T-helper 1 cell treated with Interleukin-12 subunit alpha and Interleukin-12 subunit beta and Interleukin-4 antibody, amounts not matched to agents 30 μg/mL and 1 μg/mL, for 36 hours (primary cell): ENCODE measurements at regions not wholly inside any gene's neighbourhood (a gene's known extent, or its start where the extent isn't known, plus 50 kb on each side); places are given as distances from the start of the nearest gene placed in this dataset.

ENCODE experiments used
- H3K27ac Mint-ChIP-seq: one replicate; pipeline ENCODE4 v1.8.0; 2021; ENCODE audit warnings: mild to moderate bottlenecking, mixed read lengths
- H3K27me3 Mint-ChIP-seq: one replicate; pipeline ENCODE4 v1.8.0; 2021; ENCODE audit warnings: low read depth, mixed read lengths
- H3K36me3 Mint-ChIP-seq: one replicate; pipeline ENCODE4 v1.8.0; 2021; ENCODE audit warnings: low read depth, mixed read lengths
- H3K4me1 Mint-ChIP-seq: one replicate; pipeline ENCODE4 v1.8.0; 2021; ENCODE audit warnings: low read depth, mixed read lengths
- H3K4me3 Mint-ChIP-seq: one replicate; pipeline ENCODE4 v1.8.0; 2021; ENCODE audit warnings: mild to moderate bottlenecking, moderate library complexity, mixed read lengths
- H3K9me3 Mint-ChIP-seq: one replicate; pipeline ENCODE4 v1.8.0; 2021; ENCODE audit warnings: mixed read lengths

DNA sequence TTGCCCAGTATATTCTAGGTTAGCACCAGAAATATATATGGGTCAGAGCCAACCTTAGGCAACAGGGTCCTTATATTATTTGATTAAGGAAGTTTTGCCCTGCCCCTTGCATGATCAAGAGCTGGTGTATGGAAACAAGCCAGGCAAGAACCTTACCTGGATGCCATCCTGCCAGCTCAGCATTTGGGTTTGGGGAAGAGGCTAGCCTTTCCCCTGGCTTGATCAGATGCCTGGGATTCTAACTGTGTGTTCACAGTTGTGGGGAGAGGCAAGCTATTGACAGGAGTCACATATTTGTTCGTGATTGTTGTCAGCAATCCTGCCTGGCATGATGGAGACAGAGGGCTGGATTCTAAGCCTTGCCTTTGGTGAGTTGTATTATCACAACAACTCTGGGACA is 260.0 kb upstream of the DACH1 start:
- H3K36me3 Mint-ChIP-seq = no peaks in the 10 kb centered on the region
- no peaks in the 10 kb centered on the region for H3K27me3 Mint-ChIP-seq
- no peaks in the 10 kb centered on the region for H3K9me3 Mint-ChIP-seq
- no peak overlapping the region for H3K4me3 Mint-ChIP-seq
- H3K27ac Mint-ChIP-seq = no peak overlapping the region
- no peaks in the 10 kb centered on the region for H3K4me1 Mint-ChIP-seq

DNA sequence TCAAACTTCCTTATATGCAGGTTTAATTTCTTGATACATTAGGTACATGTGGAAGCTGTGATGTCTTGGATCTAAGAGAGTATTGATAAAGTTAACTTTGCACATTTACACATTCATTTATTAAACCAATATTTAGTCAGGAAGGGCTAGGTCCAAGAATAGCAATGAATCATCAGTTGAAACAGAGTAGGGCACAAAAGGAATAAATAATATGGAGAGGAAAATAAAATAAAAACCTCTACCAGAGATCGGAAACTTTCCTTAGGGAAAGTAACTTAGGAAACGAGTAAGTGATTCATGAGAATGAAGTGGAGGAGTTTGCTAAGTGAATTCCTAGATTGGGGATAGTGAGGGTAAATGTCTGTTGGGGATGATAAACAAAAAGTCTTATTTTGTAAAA is 259.4 kb upstream of the DACH1 start:
- Mint-ChIP-seq H3K9me3 (no peaks in the 10 kb centered on the region), H3K27me3 (no peaks in the 10 kb centered on the region), H3K4me3 (no peak overlapping the region), H3K27ac (no peak overlapping the region), H3K36me3 (no peaks in the 10 kb centered on the region), H3K4me1 (no peaks in the 10 kb centered on the region)

DNA sequence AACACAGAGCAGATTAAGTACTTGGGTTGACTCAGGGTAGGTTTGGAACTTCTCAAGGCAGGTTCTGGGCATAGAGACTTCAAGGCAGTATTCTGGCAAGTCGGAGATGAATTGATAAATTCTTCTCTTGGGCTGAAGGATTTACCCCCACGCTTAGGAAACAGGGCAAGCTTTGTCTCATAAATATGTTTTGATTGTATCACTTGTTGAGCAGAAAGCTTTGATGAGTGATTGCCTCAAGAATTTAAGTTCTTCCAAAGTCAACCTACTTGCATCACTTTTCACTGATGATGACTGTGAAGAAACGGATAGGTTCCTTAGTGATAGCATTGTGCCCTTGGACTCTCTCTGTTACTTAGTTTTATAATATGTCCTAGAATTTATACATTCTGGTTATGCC is 258.6 kb upstream of the DACH1 start:
- Mint-ChIP-seq H3K27ac (no peak overlapping the region), H3K36me3 (no peaks in the 10 kb centered on the region), H3K27me3 (no peaks in the 10 kb centered on the region), H3K4me1 (no peaks in the 10 kb centered on the region), H3K9me3 (no peaks in the 10 kb centered on the region), H3K4me3 (no peak overlapping the region)

DNA sequence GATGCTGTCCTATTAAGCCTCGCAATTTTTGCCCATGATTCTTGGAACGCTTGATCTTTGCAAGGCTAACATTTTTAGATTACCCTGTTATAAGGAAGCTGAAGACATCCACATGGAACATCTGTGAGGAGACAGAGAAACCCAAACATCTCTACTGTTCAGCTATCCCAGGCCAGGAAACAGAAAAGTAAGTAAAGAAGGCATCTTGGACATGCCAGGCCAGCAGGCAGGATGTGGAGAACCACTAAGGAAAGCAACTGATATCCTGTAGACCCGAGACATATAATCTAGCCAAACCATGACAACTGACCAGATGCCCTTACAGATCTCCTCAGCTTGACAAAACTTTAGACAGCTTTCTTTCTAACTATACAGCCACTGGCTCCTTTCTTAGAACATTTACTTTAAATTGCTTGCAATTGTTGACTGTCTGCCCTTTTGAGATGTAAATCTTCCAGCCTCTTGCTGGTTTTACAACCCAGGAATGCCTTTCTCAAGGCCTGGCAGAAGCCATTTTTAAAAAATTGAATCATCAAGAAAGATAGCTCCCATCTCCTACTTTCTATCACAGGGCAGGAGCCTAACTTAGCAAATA is 255.8 kb upstream of the DACH1 start:
- no peaks in the 10 kb centered on the region for H3K9me3 Mint-ChIP-seq
- no peaks in the 10 kb centered on the region for H3K36me3 Mint-ChIP-seq
- H3K4me1 Mint-ChIP-seq = no peaks in the 10 kb centered on the region
- no peaks in the 10 kb centered on the region for H3K27me3 Mint-ChIP-seq
- H3K4me3 Mint-ChIP-seq = no peak overlapping the region
- no peak overlapping the region for H3K27ac Mint-ChIP-seq

DNA sequence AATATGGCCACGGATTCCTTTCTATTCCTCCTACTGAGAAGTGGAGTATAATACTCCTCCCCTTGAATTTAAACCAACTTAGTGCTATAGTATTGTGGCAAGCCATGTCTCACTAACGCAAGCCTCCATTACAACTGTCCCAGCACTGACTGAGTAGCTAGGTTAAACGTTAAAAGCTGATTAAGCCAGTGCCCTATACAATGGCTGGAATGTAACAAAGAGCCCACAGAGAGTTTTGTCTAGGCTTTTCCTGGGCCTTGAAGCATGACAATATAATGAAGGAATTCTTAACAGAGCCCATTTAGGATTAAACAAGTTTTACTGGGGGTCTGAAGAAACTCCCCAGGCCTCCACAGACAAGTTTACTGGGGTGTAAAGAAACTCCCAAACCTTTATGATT is 254.5 kb upstream of the DACH1 start:
- Mint-ChIP-seq H3K4me1 (no peaks in the 10 kb centered on the region), H3K36me3 (no peaks in the 10 kb centered on the region), H3K4me3 (no peak overlapping the region), H3K9me3 (no peaks in the 10 kb centered on the region), H3K27ac (no peak overlapping the region), H3K27me3 (no peaks in the 10 kb centered on the region)

DNA sequence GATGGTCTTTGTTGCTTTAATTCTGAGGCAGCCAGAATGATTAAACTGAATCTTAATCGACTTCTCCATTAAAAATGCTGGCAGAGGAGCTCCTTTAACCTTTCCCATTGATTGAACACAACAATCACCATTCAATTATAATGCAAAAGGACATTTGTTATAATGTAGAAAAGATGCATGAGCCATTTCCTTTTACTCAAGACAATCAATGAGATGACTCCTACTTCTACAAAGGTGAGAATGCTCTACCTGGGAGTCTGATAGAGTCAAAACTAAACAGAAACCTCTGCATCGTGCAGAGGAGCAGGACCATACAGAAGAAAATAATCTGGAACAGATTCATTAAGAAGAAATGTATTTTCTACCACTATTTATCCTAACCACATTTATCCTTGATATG is 253.6 kb upstream of the DACH1 start:
- Mint-ChIP-seq H3K36me3 (no peaks in the 10 kb centered on the region), H3K27ac (no peak overlapping the region), H3K4me1 (no peaks in the 10 kb centered on the region), H3K27me3 (no peaks in the 10 kb centered on the region), H3K4me3 (no peak overlapping the region), H3K9me3 (no peaks in the 10 kb centered on the region)

DNA sequence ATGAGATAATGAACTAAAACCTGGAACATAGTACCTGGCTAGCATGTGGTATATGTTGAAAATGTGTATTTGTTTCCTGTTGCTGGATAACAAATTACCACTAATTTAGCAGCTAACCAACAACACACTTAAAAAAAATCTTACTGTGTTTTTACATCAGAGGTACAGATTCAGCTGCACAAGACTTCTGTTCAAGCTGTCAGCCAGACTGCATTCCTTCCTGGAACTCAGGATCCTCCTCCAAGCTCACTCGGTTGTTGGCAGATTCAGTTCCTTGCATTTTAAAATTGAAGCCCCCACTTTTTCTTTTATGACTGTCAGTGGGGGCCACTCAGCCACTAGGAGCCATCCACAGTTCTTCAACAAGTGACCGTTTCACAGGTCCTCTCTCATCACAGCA is 246.9 kb upstream of the DACH1 start:
- no peak overlapping the region for H3K4me3 Mint-ChIP-seq
- no peaks in the 10 kb centered on the region for H3K9me3 Mint-ChIP-seq
- H3K27me3 Mint-ChIP-seq = no peaks in the 10 kb centered on the region
- H3K27ac Mint-ChIP-seq = no peak overlapping the region
- no peaks in the 10 kb centered on the region for H3K4me1 Mint-ChIP-seq
- no peaks in the 10 kb centered on the region for H3K36me3 Mint-ChIP-seq

DNA sequence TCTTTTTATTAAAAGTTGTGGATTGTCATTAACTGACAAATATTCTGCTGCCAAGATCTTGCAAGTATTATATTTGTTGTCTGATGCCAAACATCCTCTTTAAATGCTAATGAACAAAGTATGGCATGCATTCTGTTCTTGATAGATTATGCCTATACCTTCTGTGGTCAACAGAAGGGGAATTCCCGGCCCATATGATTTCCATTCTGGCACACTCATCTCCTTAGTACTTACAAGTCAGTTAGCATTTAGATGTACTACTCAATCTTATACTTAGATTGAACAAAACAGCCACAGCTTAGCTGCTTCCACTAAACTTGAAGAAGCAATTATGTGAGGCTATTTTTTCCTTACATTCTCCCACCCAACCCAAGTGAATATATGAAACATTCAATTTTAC is 246.1 kb upstream of the DACH1 start:
- H3K4me3 Mint-ChIP-seq = no peak overlapping the region

DNA sequence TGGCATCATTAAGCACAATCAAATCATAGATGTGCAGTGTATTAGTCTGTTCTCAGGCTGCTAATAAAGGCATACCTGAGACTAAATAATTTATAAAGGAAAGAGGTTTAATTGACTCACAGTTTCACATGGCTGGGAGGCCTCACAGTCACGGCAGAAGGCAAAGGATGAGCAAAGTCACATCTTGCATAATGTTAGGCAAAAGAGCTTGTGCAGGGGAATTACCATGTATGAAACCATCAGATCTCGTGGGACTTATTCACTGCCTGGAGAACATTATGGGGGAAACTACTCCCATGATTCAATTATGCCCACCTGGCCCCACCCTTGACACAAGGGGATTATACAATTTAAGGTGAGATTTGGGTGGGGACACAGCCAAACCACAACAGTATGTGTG is 245.2 kb upstream of the DACH1 start:
- Mint-ChIP-seq H3K4me3 (no peak overlapping the region), H3K27me3 (no peaks in the 10 kb centered on the region), H3K27ac (no peak overlapping the region), H3K4me1 (no peaks in the 10 kb centered on the region), H3K9me3 (peaks cover 5% of the 10 kb centered on the region), H3K36me3 (no peaks in the 10 kb centered on the region)

More for the DNA sequence above, 246.1 kb upstream of the DACH1 start:
- H3K9me3 Mint-ChIP-seq = no peaks in the 10 kb centered on the region
- H3K4me1 Mint-ChIP-seq = no peaks in the 10 kb centered on the region
- no peaks in the 10 kb centered on the region for H3K36me3 Mint-ChIP-seq
- H3K27me3 Mint-ChIP-seq = no peaks in the 10 kb centered on the region
- no peak overlapping the region for H3K27ac Mint-ChIP-seq

DNA sequence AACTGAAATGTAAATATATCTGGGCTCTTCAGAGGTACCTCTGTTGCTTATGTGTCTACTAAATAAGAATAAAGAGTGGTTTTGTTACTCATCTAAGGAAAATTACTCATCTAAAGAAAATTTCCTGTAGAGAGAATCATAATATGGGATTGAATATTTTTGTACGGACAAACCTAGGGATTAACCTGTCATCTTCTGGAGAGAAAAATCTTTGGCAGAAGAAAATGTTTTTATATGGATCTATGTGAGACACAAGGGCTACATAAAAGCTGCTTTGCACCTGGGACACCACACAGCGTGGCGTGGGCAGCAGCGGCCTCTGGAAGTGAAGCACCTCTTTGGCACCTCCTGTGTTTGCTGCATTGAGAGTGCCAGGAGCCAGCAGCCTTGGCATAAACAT is 242.9 kb upstream of the DACH1 start:
- no peaks in the 10 kb centered on the region for H3K27me3 Mint-ChIP-seq
- H3K4me1 Mint-ChIP-seq = no peaks in the 10 kb centered on the region
- H3K36me3 Mint-ChIP-seq = no peaks in the 10 kb centered on the region
- H3K4me3 Mint-ChIP-seq = no peak overlapping the region
- peaks cover 9% of the 10 kb centered on the region for H3K9me3 Mint-ChIP-seq
- no peak overlapping the region for H3K27ac Mint-ChIP-seq

DNA sequence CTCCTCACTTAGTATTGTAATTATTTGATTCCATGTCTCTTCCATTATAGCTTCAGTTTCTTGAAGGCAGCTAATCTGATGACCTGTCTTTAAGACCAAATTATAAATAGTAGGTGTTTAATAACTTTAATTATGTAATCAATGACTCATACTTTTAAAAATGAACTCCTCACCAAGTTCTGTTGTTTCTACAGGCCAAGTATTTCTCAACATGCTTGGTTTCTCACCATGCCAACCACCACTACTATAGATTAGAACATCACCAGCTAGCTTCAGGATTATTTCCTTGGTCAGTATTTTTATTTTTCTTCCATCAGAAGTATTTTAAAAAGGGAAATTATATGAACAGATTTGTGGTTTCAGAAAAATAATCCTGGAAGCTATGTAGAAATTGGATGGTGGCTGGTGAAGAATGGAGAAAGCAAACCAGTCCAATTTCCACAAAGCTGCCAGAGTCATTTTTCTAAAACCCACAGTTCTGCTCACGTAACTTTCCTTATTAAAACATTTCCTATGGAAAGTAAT is 237.7 kb upstream of the DACH1 start:
- Mint-ChIP-seq H3K36me3 (no peaks in the 10 kb centered on the region), H3K4me1 (no peaks in the 10 kb centered on the region), H3K4me3 (no peak overlapping the region)

DNA sequence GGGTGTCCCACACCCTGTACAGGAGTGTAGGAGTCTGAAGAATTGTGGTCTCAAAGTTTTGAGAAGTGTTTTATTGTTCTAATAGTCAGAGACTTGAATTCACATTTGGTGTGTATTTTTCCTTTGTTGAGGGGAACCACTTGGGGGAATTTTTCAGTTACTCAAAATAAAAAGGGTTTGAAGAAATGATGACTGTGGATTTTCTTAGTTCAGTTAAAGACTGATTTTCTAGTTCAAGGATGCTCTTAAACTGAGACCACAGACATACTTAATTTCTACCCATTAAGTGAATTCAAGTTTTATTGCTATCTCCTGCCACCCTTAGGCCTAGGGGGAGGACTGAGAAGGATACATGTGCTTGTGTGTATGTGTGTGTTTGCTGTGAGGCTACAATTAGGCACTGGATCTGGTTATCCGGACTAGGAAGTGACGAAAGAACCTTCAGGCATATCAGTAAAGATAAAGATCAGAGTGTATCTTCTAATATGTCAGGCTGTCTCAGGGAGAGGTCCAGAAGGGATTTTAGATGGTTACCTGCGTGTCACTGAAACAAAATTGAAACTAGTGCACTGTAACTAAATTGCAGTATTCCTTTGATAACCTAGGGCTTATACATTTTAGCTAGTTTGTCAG is 234.9 kb upstream of the DACH1 start:
- H3K4me3 Mint-ChIP-seq = no peak overlapping the region
- peaks cover 4% of the 10 kb centered on the region for H3K9me3 Mint-ChIP-seq

More for the DNA sequence above, 237.7 kb upstream of the DACH1 start:
- H3K27me3 Mint-ChIP-seq = no peaks in the 10 kb centered on the region
- H3K27ac Mint-ChIP-seq = no peak overlapping the region
- H3K9me3 Mint-ChIP-seq = peaks cover 9% of the 10 kb centered on the region

DNA sequence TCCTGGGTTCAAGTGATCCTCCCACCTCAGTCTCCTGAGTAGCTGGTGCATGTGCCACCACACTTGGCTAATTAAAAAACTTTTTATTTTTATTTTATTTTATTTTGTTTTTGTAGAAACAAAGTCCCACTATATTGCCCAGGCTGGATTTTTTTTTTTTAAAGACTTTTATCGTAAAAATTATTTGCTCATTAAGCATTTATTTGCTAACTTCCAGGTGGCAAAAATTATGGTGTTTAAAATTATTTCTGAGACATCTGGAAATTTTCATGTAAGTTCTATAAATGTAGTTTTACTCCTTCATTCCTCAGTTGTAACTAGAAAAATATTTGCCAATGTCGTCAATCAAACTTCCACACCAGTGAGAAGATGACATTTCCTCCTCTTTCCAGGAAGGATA is 233.3 kb upstream of the DACH1 start:
- Mint-ChIP-seq H3K36me3 (no peaks in the 10 kb centered on the region), H3K27ac (no peak overlapping the region), H3K27me3 (no peaks in the 10 kb centered on the region), H3K4me1 (no peaks in the 10 kb centered on the region), H3K4me3 (no peak overlapping the region), H3K9me3 (no peaks in the 10 kb centered on the region)

More for the DNA sequence above, 234.9 kb upstream of the DACH1 start:
- H3K27me3 Mint-ChIP-seq = no peaks in the 10 kb centered on the region
- H3K4me1 Mint-ChIP-seq = no peaks in the 10 kb centered on the region
- no peak overlapping the region for H3K27ac Mint-ChIP-seq
- H3K36me3 Mint-ChIP-seq = no peaks in the 10 kb centered on the region

DNA sequence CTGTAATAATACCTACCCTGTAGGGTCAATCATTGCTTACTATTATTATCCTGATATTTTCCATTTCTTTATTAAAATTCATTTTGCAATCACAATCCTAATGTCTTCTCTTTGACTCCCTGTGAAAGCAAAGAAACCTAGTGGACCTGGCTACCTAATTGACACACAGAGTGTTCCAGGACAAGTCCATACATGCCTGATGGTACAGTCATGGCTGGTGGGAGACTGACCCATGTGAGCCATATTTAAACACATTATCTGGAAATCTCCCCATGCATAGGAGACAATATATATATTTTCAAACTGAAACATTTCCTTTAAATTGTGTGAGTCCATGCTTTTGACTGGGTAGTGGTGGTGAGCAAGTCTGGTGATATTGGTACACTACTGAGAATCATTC is 230.6 kb upstream of the DACH1 start:
- Mint-ChIP-seq H3K36me3 (no peaks in the 10 kb centered on the region), H3K9me3 (no peaks in the 10 kb centered on the region), H3K4me3 (no peak overlapping the region), H3K27ac (no peak overlapping the region), H3K27me3 (no peaks in the 10 kb centered on the region), H3K4me1 (no peaks in the 10 kb centered on the region)

DNA sequence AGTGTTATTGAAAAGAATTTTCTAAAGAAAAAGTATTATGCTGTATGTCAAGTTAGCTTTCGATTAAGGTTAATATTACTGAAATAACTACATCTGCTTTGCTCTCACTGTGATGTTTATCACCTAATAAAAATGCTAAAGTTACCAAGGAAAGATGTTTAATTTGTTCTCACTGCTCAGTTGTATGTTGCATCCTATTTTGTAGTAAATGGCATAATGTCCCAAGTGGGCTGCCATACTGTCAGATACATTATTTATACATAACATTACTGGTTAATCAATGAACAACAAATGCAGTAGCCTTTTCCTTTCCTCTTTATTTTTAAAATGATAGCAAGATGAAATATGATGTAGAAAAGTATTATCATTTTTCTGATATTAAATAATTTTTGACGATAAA is 226.3 kb upstream of the DACH1 start:
- H3K4me1 Mint-ChIP-seq = no peaks in the 10 kb centered on the region
- H3K4me3 Mint-ChIP-seq = no peak overlapping the region
- no peaks in the 10 kb centered on the region for H3K36me3 Mint-ChIP-seq
- no peaks in the 10 kb centered on the region for H3K9me3 Mint-ChIP-seq
- H3K27ac Mint-ChIP-seq = no peak overlapping the region
- no peaks in the 10 kb centered on the region for H3K27me3 Mint-ChIP-seq
